Stimulated activated CD8-positive, alpha-beta memory T cell treated with anti-CD3 and anti-CD28 coated beads, Interleukin-15, amount 100 ng/mL, for 24 hours (primary cell): ENCODE measurements at regions not wholly inside any gene's neighbourhood (a gene's known extent, or its start where the extent isn't known, plus 50 kb on each side); places are given as distances from the start of the nearest gene placed in this dataset.

ENCODE experiments used
- DNase-seq: peaks from one replicate; pipeline ENCODE4 v3.0.0-alpha.2; 2020; ENCODE audit warnings: low read depth

- no peak for DNase-seq
Measured at GRCh38 chr1:25003000-25003399, 72.9 kb upstream of the RUNX3 start.

- no peak for DNase-seq
Measured at GRCh38 chr1:25001125-25001915, 71.2 kb upstream of the RUNX3 start.

- no peak for DNase-seq
Measured at GRCh38 chr1:24999906-25000305, 69.8 kb upstream of the RUNX3 start.

GRCh38 chr1:24999426-24999825 is 69.3 kb upstream of the RUNX3 start:
- DNase-seq: no peak

- DNase-seq: no peak
Measured at GRCh38 chr1:24998563-24999245, 68.6 kb upstream of the RUNX3 start.

- no peak for DNase-seq
Measured at GRCh38 chr1:24996983-24997893, 67.2 kb upstream of the RUNX3 start.

GRCh38 chr1:24996456-24996855 is 66.4 kb upstream of the RUNX3 start:
- no peak for DNase-seq

- no peak for DNase-seq
Measured at GRCh38 chr1:24995661-24996060, 65.6 kb upstream of the RUNX3 start.

- no peak for DNase-seq
Measured at GRCh38 chr1:24995140-24995539, 65.1 kb upstream of the RUNX3 start.

- DNase-seq: no peak
Measured at GRCh38 chr1:24993871-24994580, 64.0 kb upstream of the RUNX3 start.

GRCh38 chr1:24992761-24993211 is 62.7 kb upstream of the RUNX3 start:
- no peak for DNase-seq

GRCh38 chr1:24992124-24992760 is 62.2 kb upstream of the RUNX3 start:
- no peak for DNase-seq

- no peak for DNase-seq
Measured at GRCh38 chr1:24991697-24992096, 61.6 kb upstream of the RUNX3 start.

- no peak for DNase-seq
Measured at GRCh38 chr1:24990779-24991641, 60.9 kb upstream of the RUNX3 start.

- DNase-seq: no peak
Measured at GRCh38 chr1:24990136-24990535, 60.1 kb upstream of the RUNX3 start.

- DNase-seq: no peak
Measured at GRCh38 chr1:24989082-24989481, 59.0 kb upstream of the RUNX3 start.

- no peak for DNase-seq
Measured at GRCh38 chr1:24988558-24988912, 58.5 kb upstream of the RUNX3 start.

- DNase-seq: no peak
Measured at GRCh38 chr1:24987875-24988557, 57.9 kb upstream of the RUNX3 start.

GRCh38 chr1:24987424-24987823 is 57.3 kb upstream of the RUNX3 start:
- DNase-seq: no peak
